Right renal cortex interstitium (tissue), 3 donors: ENCODE measurements at regions not wholly inside any gene's neighbourhood (a gene's known extent, or its start where the extent isn't known, plus 50 kb on each side); places are given as distances from the start of the nearest gene placed in this dataset.
A peak's percentile ranks its signal among the peaks of the same experiment; 100 is the strongest.
"Not testable (repeated sequence)": the region's sequence is repeated elsewhere in the genome, so short reads cannot be mapped to it uniquely, and the experiment has no call there.

Experiments used
- DNase-seq, 3 donors: peaks; one replicate each; pipeline ENCODE4 v3.0.0-alpha.2; 2013; ENCODE audit warnings: low read depth in 3 of 3, low spot score in 2 of 3

- no peak for DNase-seq
These were observed 740.5 kb upstream of the SALL3 start for GRCh38 chr18:78239090-78239457.

DNA sequence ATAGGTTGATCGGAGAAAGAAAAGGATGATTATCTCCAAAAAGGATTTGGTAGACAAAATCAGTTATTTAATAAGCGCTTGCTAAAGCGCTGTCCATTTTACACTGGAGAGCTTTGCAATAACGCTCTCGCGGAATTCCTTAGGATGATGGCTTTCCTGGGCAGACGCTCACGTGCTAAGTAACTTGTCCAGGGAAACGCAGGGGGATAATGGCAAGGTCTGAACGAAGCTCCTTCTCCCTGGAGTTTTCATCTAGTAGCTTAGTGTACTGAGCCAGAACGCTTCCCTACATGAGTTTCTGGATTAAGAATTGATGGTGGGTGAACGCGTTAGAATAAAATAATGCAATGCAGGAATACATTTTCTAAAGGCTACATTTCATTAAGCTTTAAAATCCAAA is 739.5 kb upstream of the SALL3 start:
- DNase-seq, result no peak

GRCh38 chr18:78240627-78241252 is 738.9 kb upstream of the SALL3 start:
- no peak for DNase-seq

DNA sequence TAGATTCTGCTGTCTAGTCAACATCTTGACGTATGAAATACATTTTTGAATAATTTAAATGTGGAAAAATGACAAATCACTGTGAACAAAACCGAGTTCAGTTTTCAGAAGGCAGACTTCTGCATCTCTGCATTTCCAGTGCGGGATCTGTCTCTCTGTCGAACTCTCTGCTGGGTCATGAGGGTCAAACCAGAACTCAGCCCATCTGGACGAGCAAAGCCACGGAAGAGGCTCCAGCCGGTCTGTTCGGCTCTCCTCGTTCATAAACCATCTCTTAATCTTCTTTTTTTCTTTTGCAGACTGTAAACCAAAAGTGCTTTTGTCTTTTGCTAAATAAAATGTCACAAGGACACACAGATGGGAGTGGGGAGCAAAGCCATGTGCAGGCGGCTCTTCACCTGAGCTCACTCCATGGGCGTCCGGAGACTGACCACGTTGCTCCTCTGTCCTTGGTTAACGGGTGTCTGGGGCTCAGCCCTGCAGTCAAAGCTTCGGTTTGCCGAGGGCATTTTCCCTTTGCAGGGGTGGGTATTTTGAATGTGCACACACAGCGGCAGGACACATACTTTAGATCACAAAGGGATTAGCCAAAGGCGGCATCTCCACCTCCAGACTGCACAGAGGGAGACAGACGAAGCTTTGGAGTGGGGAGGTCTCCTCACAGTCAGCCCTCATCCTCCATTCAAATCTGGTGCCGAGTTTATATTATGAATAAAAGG is 737.9 kb upstream of the SALL3 start:
- DNase-seq, result no peak

DNA sequence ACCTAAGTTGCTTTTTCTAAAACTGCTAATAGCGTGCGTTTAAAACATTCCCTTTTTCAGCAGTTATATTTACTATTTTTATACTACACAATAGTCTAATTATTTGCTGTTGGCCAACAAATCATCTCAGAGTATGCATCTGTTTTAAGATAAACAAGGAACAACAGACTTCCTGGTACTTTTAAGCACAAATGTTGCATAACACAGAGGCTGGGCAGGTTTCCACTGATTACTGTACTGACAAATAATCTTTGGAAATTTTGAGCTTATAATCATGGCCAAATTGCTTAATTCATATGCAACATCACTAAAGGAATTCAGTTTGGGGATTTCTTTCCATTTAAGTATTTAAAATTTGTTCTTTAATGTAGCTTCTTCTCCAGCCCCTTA is 737.4 kb upstream of the SALL3 start:
- DNase-seq, result no peak

DNA sequence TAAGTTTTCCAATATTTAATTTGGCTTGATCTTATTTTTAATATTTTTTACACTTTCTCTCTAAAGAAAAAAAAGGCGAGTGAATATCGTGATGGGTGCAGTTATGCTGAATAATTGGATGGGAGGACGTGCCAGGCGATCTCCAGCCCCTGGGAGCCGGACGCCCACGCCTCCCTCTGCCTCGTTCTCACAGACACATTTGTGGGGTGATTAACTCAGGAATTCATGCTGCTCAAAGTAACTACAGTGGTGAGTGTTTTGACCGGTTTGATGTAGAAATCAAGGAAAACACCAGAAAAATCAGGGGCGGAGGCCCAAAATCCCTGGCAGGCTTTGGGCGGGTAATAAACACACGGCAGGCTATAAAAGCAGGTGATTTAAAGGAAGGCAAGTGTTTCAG is 736.8 kb upstream of the SALL3 start:
- DNase-seq, result peak in 1 of 3 donors; percentile 41

DNA sequence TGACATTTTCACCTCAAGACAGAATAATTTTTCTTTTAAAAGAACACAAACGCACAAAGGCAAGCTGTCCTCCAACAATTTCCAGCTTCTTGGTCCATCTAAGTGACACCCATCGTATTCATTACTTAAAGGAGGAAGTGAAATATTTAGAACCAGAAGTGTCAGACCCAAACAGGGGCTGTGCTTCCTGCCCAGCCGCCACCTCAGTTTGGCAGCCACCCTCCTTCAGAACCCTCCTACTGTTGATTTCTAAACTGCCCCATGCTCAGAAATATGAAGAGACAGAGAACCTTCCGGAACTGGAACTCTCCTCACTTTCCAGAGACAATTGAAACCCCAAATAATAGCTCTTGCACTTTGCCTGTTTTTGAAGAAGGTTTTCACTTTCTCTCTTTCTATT is 734.8 kb upstream of the SALL3 start:
- no peak for DNase-seq

- no peak for DNase-seq
These were observed 734.2 kb upstream of the SALL3 start for GRCh38 chr18:78245451-78245850.

- no peak for DNase-seq
These were observed 733.6 kb upstream of the SALL3 start for GRCh38 chr18:78246050-78246449.

GRCh38 chr18:78246588-78246987 is 733.0 kb upstream of the SALL3 start:
- no peak for DNase-seq

GRCh38 chr18:78247615-78248289 is 731.9 kb upstream of the SALL3 start:
- DNase-seq, result no peak

- no peak for DNase-seq
These were observed 724.6 kb upstream of the SALL3 start for GRCh38 chr18:78255013-78255412.

GRCh38 chr18:78268226-78268988 is 711.2 kb upstream of the SALL3 start:
- DNase-seq, result peak in 1 of 3 donors; percentile 38

DNA sequence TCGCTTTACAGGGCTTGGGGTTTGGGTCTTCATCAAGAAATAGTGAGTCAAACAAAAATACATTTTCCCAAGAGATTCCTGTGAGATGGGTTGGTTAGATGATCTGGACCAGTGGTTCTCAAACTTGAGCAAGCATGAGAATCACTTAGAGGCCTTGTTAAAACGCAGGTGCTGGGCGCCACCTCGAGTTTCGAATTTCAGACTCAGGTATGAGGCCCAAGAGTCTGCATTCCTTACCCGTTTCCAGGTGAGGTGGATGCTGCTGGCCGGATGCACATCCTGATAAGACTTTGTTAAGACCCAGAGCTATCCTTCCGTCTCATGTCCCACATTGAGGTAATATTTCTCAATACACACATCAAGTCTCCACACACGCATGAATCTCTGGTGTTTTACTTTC is 707.8 kb upstream of the SALL3 start:
- no peak for DNase-seq

DNA sequence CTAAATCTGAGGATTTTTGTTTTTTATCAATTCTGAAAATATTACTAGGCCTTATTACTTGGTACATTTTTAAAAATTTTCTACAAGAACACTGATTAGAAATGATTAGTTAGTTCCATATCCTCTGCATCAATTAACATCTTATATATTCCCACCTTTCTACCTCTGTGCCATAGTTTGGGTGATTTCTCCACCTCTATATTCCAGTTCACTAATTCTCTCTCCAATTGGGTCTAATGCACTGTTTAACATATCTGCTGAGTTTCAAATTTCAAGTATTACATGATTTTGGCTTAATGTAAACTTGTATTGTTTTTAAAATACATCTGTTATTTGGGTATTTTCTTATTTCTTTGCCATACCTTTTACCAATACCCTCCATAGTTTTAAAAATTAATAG is 705.7 kb upstream of the SALL3 start:
- DNase-seq, result no peak

DNA sequence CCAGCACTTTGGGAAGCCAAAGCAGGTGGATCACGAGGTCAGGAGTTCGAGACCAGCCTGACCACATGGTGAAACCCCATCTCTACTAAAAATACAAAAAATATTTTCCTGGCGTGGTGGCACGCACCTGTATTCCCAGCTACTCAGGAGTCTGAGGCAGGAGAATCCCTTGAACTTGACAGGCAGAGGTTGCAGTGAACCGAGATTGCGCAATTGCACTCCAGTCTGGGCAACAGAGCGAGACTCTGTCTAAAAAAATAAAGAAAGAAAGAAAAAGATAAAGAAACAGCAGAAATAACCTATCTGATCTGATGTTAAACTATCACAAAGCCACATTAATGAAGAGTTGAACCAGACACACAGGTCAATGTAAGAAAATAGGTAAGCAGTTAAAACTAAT is 696.2 kb upstream of the SALL3 start:
- DNase-seq, result not testable (repeated sequence)

DNA sequence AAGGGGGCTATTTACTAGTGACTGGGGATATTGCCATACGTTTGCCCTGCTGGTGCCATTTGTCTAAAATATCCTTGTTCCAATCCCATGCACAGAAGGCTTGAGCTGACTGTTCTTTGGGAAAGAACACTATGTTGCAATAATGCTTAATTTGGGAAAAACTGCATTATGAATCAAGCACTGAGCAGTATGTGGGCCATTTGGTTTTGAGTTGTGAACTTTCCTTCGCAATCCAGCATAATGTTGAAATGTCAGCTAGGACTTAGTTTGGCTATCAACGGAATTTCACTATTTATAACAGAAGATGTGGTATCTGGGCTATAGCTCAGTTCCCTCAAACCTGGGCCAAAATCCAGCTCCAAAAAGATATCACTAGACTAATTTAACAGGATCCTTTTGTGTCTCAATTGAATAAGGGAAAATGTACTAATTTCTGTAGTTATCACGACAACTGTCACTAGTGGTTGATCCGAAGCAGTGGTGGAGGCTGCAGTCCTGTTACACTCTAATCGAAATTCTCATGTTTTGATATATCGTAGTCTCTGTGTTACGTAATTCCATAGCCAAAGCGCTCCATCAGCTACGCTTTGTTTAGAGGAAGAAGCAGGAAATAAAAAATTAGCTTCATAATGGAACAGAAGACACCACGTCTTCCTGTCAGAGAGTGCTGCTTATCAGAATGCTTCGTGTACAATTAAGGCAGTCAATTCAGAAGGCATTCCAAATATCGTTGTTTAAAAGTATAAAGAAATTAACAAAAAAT is 686.8 kb upstream of the SALL3 start:
- no peak for DNase-seq

- DNase-seq, result no peak
These were observed 686.1 kb upstream of the SALL3 start for GRCh38 chr18:78293540-78293939.

DNA sequence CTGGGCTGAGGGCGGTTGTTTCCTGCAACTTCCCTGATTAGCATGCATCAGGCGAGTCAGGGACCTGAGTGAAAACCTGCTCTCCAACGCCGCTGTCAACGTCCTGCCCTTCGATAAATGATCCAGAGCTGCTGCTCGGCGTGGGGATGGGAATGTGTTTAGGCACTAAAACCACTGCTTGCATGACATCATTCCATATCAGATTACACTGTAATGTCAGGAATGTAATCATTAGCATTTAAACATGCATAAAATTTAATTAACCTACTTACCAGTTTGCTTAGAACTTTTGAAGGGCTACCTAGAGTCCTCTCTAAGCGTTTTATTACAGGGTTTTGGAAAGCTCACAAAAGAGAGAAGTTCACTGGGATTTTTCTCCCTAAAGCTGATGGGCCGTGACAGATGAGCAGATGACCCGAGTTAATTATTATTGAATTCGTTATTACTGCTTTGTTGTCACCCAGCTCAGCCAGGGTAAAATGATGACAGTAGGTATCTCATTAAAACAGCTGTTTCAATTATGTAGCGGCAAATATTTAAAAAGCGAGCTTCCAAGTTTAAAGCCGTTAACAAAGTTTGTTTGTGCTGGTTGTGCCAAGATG is 685.6 kb upstream of the SALL3 start:
- DNase-seq, result peak in 2 of 3 donors; percentile 52 to 53

DNA sequence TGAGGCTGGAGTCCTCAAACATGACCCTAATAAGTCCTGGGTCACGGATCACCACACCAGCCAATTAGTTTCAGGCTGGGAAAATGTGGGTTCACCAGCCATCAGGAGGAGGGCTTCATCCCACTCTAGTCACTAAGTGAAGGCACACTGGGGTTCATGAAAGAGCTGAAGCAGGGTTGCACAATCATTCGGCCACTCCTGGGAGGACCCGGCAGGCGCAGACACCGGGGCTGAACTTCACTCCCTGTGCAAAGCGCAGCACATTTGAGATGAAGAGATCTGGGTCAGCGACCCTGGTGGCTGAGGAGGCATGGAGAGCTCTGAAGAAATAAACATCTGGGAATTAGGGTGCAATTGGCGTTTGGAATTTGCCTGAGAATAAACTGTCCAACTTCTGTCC is 684.4 kb upstream of the SALL3 start:
- no peak for DNase-seq
